AG04450 (cell line): ENCODE measurements at regions not wholly inside any gene's neighbourhood (a gene's known extent, or its start where the extent isn't known, plus 50 kb on each side); places are given as distances from the start of the nearest gene placed in this dataset.

ENCODE experiments used
- CTCF ChIA-PET: fragments of 300-600, 350-600 bp; formaldehyde crosslinking; extraction: SDS; loops from one replicate; lab custom pipeline; 2022; ENCODE audit warnings: antibody characterized with exemption, inconsistent platforms; lab: Charles Lee
- POLR2A ChIA-PET: fragments of 350-600 bp; formaldehyde crosslinking; extraction: SDS; loops from one replicate; lab custom pipeline; 2021; ENCODE audit warnings: antibody characterized with exemption, inconsistent platforms; lab: Yijun Ruan, JAX
- DNase-seq: peaks from one replicate; pipeline ENCODE4 v3.0.0-alpha.2; 2011; ENCODE audit warnings: low read depth, low spot score
- H3K27ac ChIP-seq: one replicate; pipeline ENCODE4 v1.5.1; 2012; ENCODE audit warnings: low read depth, low read length, control low read depth
- H3K27me3 ChIP-seq: one replicate; pipeline ENCODE4 v1.6.0; 2012; ENCODE audit warnings: low read length; ENCODE audit not compliant: control insufficient read depth, insufficient read depth
- H3K4me3 ChIP-seq: 2 replicates; pipeline ENCODE4 v1.5.1; 2011; ENCODE audit warnings: mild to moderate bottlenecking, low read depth, low read length, control low read depth
- H3K9me3 ChIP-seq: 2 replicates; pipeline ENCODE4 v1.5.1; 2012; ENCODE audit warnings: low read length; ENCODE audit not compliant: control insufficient read depth, insufficient read depth
- CTCF ChIP-seq: IDR thresholded peaks from 2 replicates; pipeline ENCODE4 v1.5.1; 2011; ENCODE audit warnings: low read depth, low read length, control low read depth, inconsistent platforms

- Histone ChIP-seq H3K9me3 (no peaks in the 10 kb centered on the region), H3K4me3 (no peak overlapping the region), H3K27me3 (no peaks in the 10 kb centered on the region), H3K27ac (no peak overlapping the region)
- ChIA-PET POLR2A (no interaction called here), CTCF (no interaction called here)
- no peak for TF ChIP-seq CTCF
- no peak for DNase-seq
Measured at GRCh38 chr9:80134487-80134886, 562.7 kb downstream of the TLE4 start.

GRCh38 chr9:80131627-80132026 lies 559.9 kb downstream of the TLE4 start:
- POLR2A ChIA-PET = no interaction called here
- no peak for DNase-seq

GRCh38 chr9:80127920-80128319 lies 556.2 kb downstream of the TLE4 start:
- DNase-seq = no peak
- CTCF ChIA-PET = no interaction called here
- H3K27me3 ChIP-seq = no peaks in the 10 kb centered on the region

More at GRCh38 chr9:80131627-80132026, 559.9 kb downstream of the TLE4 start:
- CTCF ChIA-PET = interaction anchor here (0.5 kb wide), 1 partner anchor 972 kb away, joined by 3 read pairs; no protein-coding TSS in a partner anchor
- TF ChIP-seq CTCF = no peak
- no peak overlapping the region for H3K27ac ChIP-seq
- no peak overlapping the region for H3K4me3 ChIP-seq
- no peaks in the 10 kb centered on the region for H3K9me3 ChIP-seq
- no peaks in the 10 kb centered on the region for H3K27me3 ChIP-seq

GRCh38 chr9:80125731-80126264 lies 554.0 kb downstream of the TLE4 start:
- Histone ChIP-seq H3K27me3 (no peaks in the 10 kb centered on the region), H3K4me3 (no peak overlapping the region), H3K9me3 (no peaks in the 10 kb centered on the region), H3K27ac (no peak overlapping the region)
- POLR2A ChIA-PET = no interaction called here
- no peak for TF ChIP-seq CTCF
- no peak for DNase-seq
- CTCF ChIA-PET = no interaction called here

More at GRCh38 chr9:80127920-80128319, 556.2 kb downstream of the TLE4 start:
- Histone ChIP-seq H3K9me3 (no peaks in the 10 kb centered on the region), H3K27ac (no peak overlapping the region), H3K4me3 (no peak overlapping the region)
- no peak for TF ChIP-seq CTCF
- POLR2A ChIA-PET = no interaction called here

GRCh38 chr9:80117031-80117430 lies 545.3 kb downstream of the TLE4 start:
- DNase-seq = no peak
- no peak overlapping the region for H3K4me3 ChIP-seq
- H3K27ac ChIP-seq = no peak overlapping the region
- ChIA-PET CTCF (no interaction called here), POLR2A (no interaction called here)
- no peaks in the 10 kb centered on the region for H3K9me3 ChIP-seq
- no peaks in the 10 kb centered on the region for H3K27me3 ChIP-seq
- TF ChIP-seq CTCF = no peak
